ENCODE measurements at regions not wholly inside any gene's neighbourhood (a gene's known extent, or its start where the extent isn't known, plus 50 kb on each side); places are given as distances from the start of the nearest gene placed in this dataset.

DNA sequence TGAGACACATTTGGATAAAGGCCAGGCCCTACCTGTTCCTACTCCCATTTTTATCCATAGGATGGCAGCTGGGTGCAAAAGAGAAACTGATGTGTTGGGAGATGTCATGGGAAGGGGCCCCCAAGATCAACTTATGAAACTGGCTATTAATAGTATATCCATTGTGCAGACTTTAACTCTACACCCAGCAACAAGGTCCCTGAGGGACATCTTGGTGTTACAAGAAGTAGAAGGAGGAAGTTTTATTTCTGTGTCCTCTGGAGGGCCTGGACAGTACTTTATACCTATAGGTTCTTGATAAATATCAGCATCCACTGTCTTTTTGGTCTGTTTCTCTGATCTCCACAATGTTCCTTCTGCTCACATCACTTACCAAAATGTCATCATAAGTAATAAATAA lies 84.6 kb downstream of the BTG1 start:
- Mint-ChIP-seq H3K4me1 (peaks cover 67% of the 10 kb centered on the region), H3K27ac (no peak overlapping the region), H3K4me3 (no peak overlapping the region), H3K27me3 (no peaks in the 10 kb centered on the region), H3K9me3 (ENCODE audit: insufficient read depth) (no peaks in the 10 kb centered on the region)
- H3K36me3 ChIP-seq (replicated peaks in 1 of 2; ENCODE audit: control extremely low read depth in 1 of 2, control insufficient read depth in 1 of 2, extremely low read depth in 1 of 2, insufficient read depth in 2 of 2, low read length in 1 of 2) = no peaks in the 10 kb centered on the region
- TF ChIP-seq, protein P1, sequence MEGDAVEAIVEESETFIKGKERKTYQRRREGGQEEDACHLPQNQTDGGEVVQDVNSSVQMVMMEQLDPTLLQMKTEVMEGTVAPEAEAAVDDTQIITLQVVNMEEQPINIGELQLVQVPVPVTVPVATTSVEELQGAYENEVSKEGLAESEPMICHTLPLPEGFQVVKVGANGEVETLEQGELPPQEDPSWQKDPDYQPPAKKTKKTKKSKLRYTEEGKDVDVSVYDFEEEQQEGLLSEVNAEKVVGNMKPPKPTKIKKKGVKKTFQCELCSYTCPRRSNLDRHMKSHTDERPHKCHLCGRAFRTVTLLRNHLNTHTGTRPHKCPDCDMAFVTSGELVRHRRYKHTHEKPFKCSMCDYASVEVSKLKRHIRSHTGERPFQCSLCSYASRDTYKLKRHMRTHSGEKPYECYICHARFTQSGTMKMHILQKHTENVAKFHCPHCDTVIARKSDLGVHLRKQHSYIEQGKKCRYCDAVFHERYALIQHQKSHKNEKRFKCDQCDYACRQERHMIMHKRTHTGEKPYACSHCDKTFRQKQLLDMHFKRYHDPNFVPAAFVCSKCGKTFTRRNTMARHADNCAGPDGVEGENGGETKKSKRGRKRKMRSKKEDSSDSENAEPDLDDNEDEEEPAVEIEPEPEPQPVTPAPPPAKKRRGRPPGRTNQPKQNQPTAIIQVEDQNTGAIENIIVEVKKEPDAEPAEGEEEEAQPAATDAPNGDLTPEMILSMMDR (IDR thresholded peaks at IDR 0.05) = no peak
- no peak for TF ChIP-seq EZH2 (IDR thresholded peaks at IDR 0.05; ENCODE audit: borderline replicate concordance, insufficient read depth, low read depth, low read length, poor library complexity, severe bottlenecking)
- ChIA-PET CTCF (no interaction called here), POLR2A (no interaction called here)
- no peaks in the 10 kb centered on the region for H4K20me1 ChIP-seq (ENCODE audit: control insufficient read depth, insufficient read depth, low read length, poor library complexity, severe bottlenecking)
- peaks cover 37 to 43% of the 10 kb centered on the region in 2 donors for H3K4me1 ChIP-seq (ENCODE audit: control insufficient read depth in 2 of 2, insufficient read depth in 2 of 2, low read length in 2 of 2)
- no peak overlapping the region for H2AFZ ChIP-seq (ENCODE audit: insufficient read depth, low read depth, low read length, poor library complexity, severe bottlenecking)
- DNase-seq (no peak), ATAC-seq (ENCODE audit: low read depth) (no peak)
- H3K79me2 ChIP-seq (ENCODE audit: control insufficient read depth, insufficient read depth, low read length) = no peaks in the 10 kb centered on the region
- intact Hi-C loops (cut with micrococcal nuclease) = no loop called here
- H3K27ac ChIP-seq (ENCODE audit: low read length in 2 of 2) = no peak overlapping the region
- no peak overlapping the region for H3K4me3 ChIP-seq (ENCODE audit: control extremely low read depth in 1 of 5, extremely low read depth in 1 of 5, insufficient read depth in 1 of 5, low read depth in 2 of 5, low read length in 4 of 5)
- H3K27me3 ChIP-seq (replicated peaks in 1 of 4; ENCODE audit: control extremely low read depth in 1 of 4, control insufficient read depth in 3 of 4, insufficient read depth in 4 of 4, low read length in 3 of 4) = no peaks in the 10 kb centered on the region
- H3K4me2 ChIP-seq (replicated peaks; ENCODE audit: low read depth, low read length, poor library complexity, severe bottlenecking) = peak overlapping the region; percentile 38
- no peaks in the 10 kb centered on the region for H3K9me3 ChIP-seq (ENCODE audit: control extremely low read depth in 1 of 3, control insufficient read depth in 2 of 3, insufficient read depth in 1 of 3, low read length in 2 of 3)
- H3K9ac ChIP-seq (ENCODE audit: low read length) = no peak overlapping the region

DNA sequence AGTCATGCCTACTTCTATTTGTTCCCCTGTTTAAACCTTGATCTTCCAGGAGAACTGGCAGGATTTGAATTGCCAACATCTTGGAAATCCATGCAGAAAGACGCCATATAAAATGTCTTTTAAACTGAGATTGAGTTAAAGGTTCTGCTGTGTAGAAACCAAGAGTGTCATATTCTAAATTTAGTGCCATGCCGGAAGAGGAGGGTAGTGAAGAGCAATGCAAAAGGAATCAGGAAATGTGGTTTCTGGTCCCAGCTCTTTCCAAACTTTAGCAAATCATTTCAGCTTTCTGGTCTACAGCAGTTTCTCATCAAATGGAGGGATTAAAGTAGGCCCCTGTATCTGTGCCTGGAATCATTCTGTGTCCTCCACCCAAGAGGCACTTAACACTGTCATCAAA lies 85.7 kb downstream of the BTG1 start:
- Histone ChIP-seq H3K27me3 (replicated peaks in 1 of 4; ENCODE audit: control extremely low read depth in 1 of 4, control insufficient read depth in 3 of 4, insufficient read depth in 4 of 4, low read length in 3 of 4) (no peaks in the 10 kb centered on the region), H2AFZ (ENCODE audit: insufficient read depth, low read depth, low read length, poor library complexity, severe bottlenecking) (peak overlapping the region; percentile 3), H3K4me2 (replicated peaks; ENCODE audit: low read depth, low read length, poor library complexity, severe bottlenecking) (peak overlapping the region; percentile 36), H3K4me3 (ENCODE audit: control extremely low read depth in 1 of 5, extremely low read depth in 1 of 5, insufficient read depth in 1 of 5, low read depth in 2 of 5, low read length in 4 of 5) (no peak overlapping the region), H3K36me3 (replicated peaks in 1 of 2; ENCODE audit: control extremely low read depth in 1 of 2, control insufficient read depth in 1 of 2, extremely low read depth in 1 of 2, insufficient read depth in 2 of 2, low read length in 1 of 2) (no peaks in the 10 kb centered on the region), H3K79me2 (ENCODE audit: control insufficient read depth, insufficient read depth, low read length) (no peaks in the 10 kb centered on the region), H4K20me1 (ENCODE audit: control insufficient read depth, insufficient read depth, low read length, poor library complexity, severe bottlenecking) (no peaks in the 10 kb centered on the region), H3K9ac (ENCODE audit: low read length) (no peak overlapping the region), H3K27ac (ENCODE audit: low read length in 2 of 2) (no peak overlapping the region), H3K4me1 (ENCODE audit: control insufficient read depth in 2 of 2, insufficient read depth in 2 of 2, low read length in 2 of 2) (peaks cover 37 to 40% of the 10 kb centered on the region in 2 donors), H3K9me3 (ENCODE audit: control extremely low read depth in 1 of 3, control insufficient read depth in 2 of 3, insufficient read depth in 1 of 3, low read length in 2 of 3) (no peaks in the 10 kb centered on the region)
- DNase-seq (no peak), ATAC-seq (ENCODE audit: low read depth) (no peak)
- H3K9me3 Mint-ChIP-seq (ENCODE audit: insufficient read depth) = no peaks in the 10 kb centered on the region
- H3K27me3 Mint-ChIP-seq = no peaks in the 10 kb centered on the region
- intact Hi-C loops (cut with micrococcal nuclease) = no loop called here
- WGBS (ENCODE audit: insufficient coverage) = 36% methylated on average over 2 of the region's 2 CpGs
- POLR2A ChIA-PET = no interaction called here
- peaks cover 57% of the 10 kb centered on the region for H3K4me1 Mint-ChIP-seq
- TF ChIP-seq EZH2 (IDR thresholded peaks at IDR 0.05; ENCODE audit: borderline replicate concordance, insufficient read depth, low read depth, low read length, poor library complexity, severe bottlenecking) = no peak
- TF ChIP-seq, protein P1 (IDR thresholded peaks at IDR 0.05) = no peak
- CTCF ChIA-PET = no interaction called here
- H3K27ac Mint-ChIP-seq = peak overlapping the region; percentile 10
- peak overlapping the region; percentile 18 for H3K4me3 Mint-ChIP-seq
